Panc1 (cell line): ENCODE measurements at regions not wholly inside any gene's neighbourhood (a gene's known extent, or its start where the extent isn't known, plus 50 kb on each side); places are given as distances from the start of the nearest gene placed in this dataset.

Source experiments
- CTCF ChIP-seq: fragments of 450-650 bp; IDR thresholded peaks from 2 replicates; pipeline ENCODE4 v1.5.1; 2017; ENCODE audit warnings: mild to moderate bottlenecking
- POLR2AphosphoS5 ChIP-seq: IDR thresholded peaks from 2 replicates; pipeline ENCODE4 v1.6.1; 2012; ENCODE audit warnings: mild to moderate bottlenecking, low read depth, low read length, moderate library complexity

- TF ChIP-seq CTCF (no peak), POLR2AphosphoS5 (no peak)
These were observed 203.4 kb downstream of the TTLL2 start for GRCh38 chr6:167528239-167528638.
